ENCODE measurements at regions not wholly inside any gene's neighbourhood (a gene's known extent, or its start where the extent isn't known, plus 50 kb on each side); places are given as distances from the start of the nearest gene placed in this dataset.

- H3K4me3 ChIP-seq (ENCODE audit: low read depth, low read length, poor library complexity, severe bottlenecking) = no peak overlapping the region
- H3K4me2 ChIP-seq (ENCODE audit: low read length) = no peak overlapping the region
- TF ChIP-seq CTCF (conservative IDR thresholded peaks at IDR 0.05; ENCODE audit: low read length) = no peak
- H3K36me3 ChIP-seq (ENCODE audit: insufficient read depth, low read length) = no peaks in the 10 kb centered on the region
- H3K79me2 ChIP-seq (ENCODE audit: insufficient read depth, low read depth, low read length) = no peaks in the 10 kb centered on the region
- H2AFZ ChIP-seq (ENCODE audit: low read length) = no peak overlapping the region
- POLR2A ChIA-PET = interaction anchor here (0.7 kb wide), 1 partner anchor 39 kb away, joined by 3 read pairs; no protein-coding TSS in a partner anchor
- no TSS peak for BruUV-seq (replicated peaks)
- no peaks in the 10 kb centered on the region for H3K4me1 ChIP-seq (ENCODE audit: insufficient read depth, low read length, poor library complexity, severe bottlenecking)
- no peak for DNase-seq (ENCODE audit: low spot score)
- no peaks in the 10 kb centered on the region for H3K9me3 ChIP-seq (ENCODE audit: low read length)
- no peaks in the 10 kb centered on the region for H3K9me2 ChIP-seq (ENCODE audit: insufficient read depth, low read length)
- CTCF ChIA-PET (ENCODE audit: unreplicated experiment) = no interaction called here
- no peaks in the 10 kb centered on the region for H4K20me1 ChIP-seq (ENCODE audit: insufficient read depth, low read length)
- intact Hi-C loops (cut with micrococcal nuclease; ENCODE audit: unreplicated experiment) = no loop called here
- H3K27ac ChIP-seq (ENCODE audit: low read depth, low read length, poor library complexity, severe bottlenecking) = no peak overlapping the region
These were observed 1669.3 kb upstream of the CDH9 start for GRCh38 chr5:28707706-28708105.

- no peak overlapping the region for H3K4me3 ChIP-seq (ENCODE audit: low read depth, low read length, poor library complexity, severe bottlenecking)
- no peak overlapping the region for H3K27ac ChIP-seq (ENCODE audit: low read depth, low read length, poor library complexity, severe bottlenecking)
- H3K79me2 ChIP-seq (ENCODE audit: insufficient read depth, low read depth, low read length) = no peaks in the 10 kb centered on the region
- H3K4me1 ChIP-seq (ENCODE audit: insufficient read depth, low read length, poor library complexity, severe bottlenecking) = no peaks in the 10 kb centered on the region
- no peaks in the 10 kb centered on the region for H3K9me3 ChIP-seq (ENCODE audit: low read length)
- H3K4me2 ChIP-seq (ENCODE audit: low read length) = no peak overlapping the region
- no peaks in the 10 kb centered on the region for H3K9me2 ChIP-seq (ENCODE audit: insufficient read depth, low read length)
- no peaks in the 10 kb centered on the region for H3K36me3 ChIP-seq (ENCODE audit: insufficient read depth, low read length)
- DNase-seq (ENCODE audit: low spot score) = no peak
- no peaks in the 10 kb centered on the region for H4K20me1 ChIP-seq (ENCODE audit: insufficient read depth, low read length)
- ChIA-PET CTCF (ENCODE audit: unreplicated experiment) (no interaction called here), POLR2A (no interaction called here)
- no TSS peak for BruUV-seq (replicated peaks)
- H2AFZ ChIP-seq (ENCODE audit: low read length) = no peak overlapping the region
- no peak for TF ChIP-seq EZH2phosphoT487 (IDR thresholded peaks at IDR 0.05; ENCODE audit: borderline replicate concordance, low read depth, low read length)
- no peak for TF ChIP-seq CTCF (conservative IDR thresholded peaks at IDR 0.05; ENCODE audit: low read length)
- intact Hi-C loops (cut with micrococcal nuclease; ENCODE audit: unreplicated experiment) = no loop called here
These were observed 1665.4 kb upstream of the CDH9 start for GRCh38 chr5:28703651-28704260.

- H3K9me2 ChIP-seq (ENCODE audit: insufficient read depth, low read length) = no peaks in the 10 kb centered on the region
- H3K9me3 ChIP-seq (ENCODE audit: low read length) = no peaks in the 10 kb centered on the region; the same call in 1 of the 2 replicates
- H3K27ac ChIP-seq (ENCODE audit: low read depth, low read length, poor library complexity, severe bottlenecking) = no peak overlapping the region
- TF ChIP-seq CTCF (conservative IDR thresholded peaks at IDR 0.05; ENCODE audit: low read length) = no peak
- no peak for TF ChIP-seq EZH2phosphoT487 (IDR thresholded peaks at IDR 0.05; ENCODE audit: borderline replicate concordance, low read depth, low read length)
- no TSS peak for BruUV-seq (replicated peaks)
- H3K4me2 ChIP-seq (ENCODE audit: low read length) = no peak overlapping the region
- H3K4me3 ChIP-seq (ENCODE audit: low read depth, low read length, poor library complexity, severe bottlenecking) = no peak overlapping the region
- CTCF ChIA-PET (ENCODE audit: unreplicated experiment) = no interaction called here
- no peaks in the 10 kb centered on the region for H3K79me2 ChIP-seq (ENCODE audit: insufficient read depth, low read depth, low read length)
- no peaks in the 10 kb centered on the region for H3K36me3 ChIP-seq (ENCODE audit: insufficient read depth, low read length)
- no peak for DNase-seq (ENCODE audit: low spot score)
- intact Hi-C loops (cut with micrococcal nuclease; ENCODE audit: unreplicated experiment) = no loop called here
- POLR2A ChIA-PET = no interaction called here
- no peaks in the 10 kb centered on the region for H4K20me1 ChIP-seq (ENCODE audit: insufficient read depth, low read length)
- H2AFZ ChIP-seq (ENCODE audit: low read length) = no peak overlapping the region
- no peaks in the 10 kb centered on the region for H3K4me1 ChIP-seq (ENCODE audit: insufficient read depth, low read length, poor library complexity, severe bottlenecking)
These were observed 1653.1 kb upstream of the CDH9 start for GRCh38 chr5:28691526-28691925.

Measured in OCI-LY7 (cell line).